Thyroid gland (tissue), 4 donors: ENCODE measurements at regions not wholly inside any gene's neighbourhood (a gene's known extent, or its start where the extent isn't known, plus 50 kb on each side); places are given as distances from the start of the nearest gene placed in this dataset.

Source experiments
- DNase-seq, 2 donors: peaks; one replicate each; pipeline ENCODE4 v3.0.0-alpha.2; 2019
- H3K27ac ChIP-seq, 3 donors: fragments of 200-600 bp; sonication (generic); 1 replicate in 2 of 3; 2 replicates in 1 of 3; pipeline ENCODE4 v1.5.1; 2016 to 2019; ENCODE audit warnings: mild to moderate bottlenecking in 1 of 3, moderate library complexity in 1 of 3
- H3K27me3 ChIP-seq: fragments of 200-600 bp; sonication (generic); one replicate; pipeline ENCODE4 v1.5.1; 2019
- H3K36me3 ChIP-seq, 2 donors: fragments of 200-600 bp; sonication (generic); one replicate each; pipeline ENCODE4 v1.5.1; 2016 to 2019
- H3K4me1 ChIP-seq, 2 donors: fragments of 200-600 bp; sonication (generic); one replicate each; pipeline ENCODE4 v1.5.1; 2017 to 2019
- H3K4me3 ChIP-seq, 3 donors: fragments of 200-600 bp; sonication (generic); replicated peaks in 1 of 3; 1 replicate in 2 of 3; 2 replicates in 1 of 3; pipeline ENCODE4 v1.5.1; 2016; ENCODE audit warnings: mild to moderate bottlenecking in 1 of 3
- H3K9me3 ChIP-seq: fragments of 200-600 bp; sonication (generic); one replicate; pipeline ENCODE4 v1.5.1; 2017
- POLR2A ChIP-seq, 2 donors: fragments of 450-650 bp; IDR thresholded peaks; one replicate each; pipeline ENCODE4 v1.6.1; 2017; ENCODE audit warnings: antibody characterized with exemption in 2 of 2, mild to moderate bottlenecking in 2 of 2, moderate library complexity in 1 of 2
- WGBS, 2 donors: methylation state at CpG; one replicate each; pipeline ENCODE4 v1.1.5; 2017; 5-methylcytosine and 5-hydroxymethylcytosine counted together
- intact Hi-C: fragments of 100-400 bp; cut with DNase I; formaldehyde crosslinking; loops from one replicate; pipeline ENCODE4 v1.15.1; 2023
- TF ChIP-seq, protein P1 (sequence below), 6 experiments: fragments of 200-600 bp in 3 of 6; fragments of 450-650 bp in 3 of 6; sonication (generic) in 3 of 6; IDR thresholded peaks; one replicate each; pipeline ENCODE4 v1.5.1; 2016 to 2019; ENCODE audit warnings: antibody characterized with exemption in 6 of 6, mild to moderate bottlenecking in 2 of 6, inconsistent platforms in 1 of 6, moderate library complexity in 1 of 6

DNA sequence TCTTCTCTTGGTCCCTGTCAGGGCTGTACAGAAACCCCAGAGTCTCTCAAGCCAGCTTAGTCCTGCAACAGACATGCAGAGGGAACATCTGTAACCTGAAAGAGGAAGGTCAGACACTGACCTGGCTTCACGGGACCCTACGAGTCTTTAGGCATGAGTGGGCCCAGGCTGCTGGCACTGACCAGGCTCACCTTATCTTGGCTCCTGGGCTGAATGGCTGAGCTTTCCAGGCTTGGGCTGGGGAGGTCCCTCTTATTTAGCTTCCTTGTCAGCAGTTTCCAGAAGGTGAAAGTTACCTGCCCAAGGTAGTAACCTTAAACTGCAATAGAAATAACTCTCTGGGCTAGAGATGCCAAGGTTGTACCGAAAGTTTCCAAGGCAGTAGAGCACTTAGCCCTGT lies 58.4 kb upstream of the FUT8 start:
- Histone ChIP-seq H3K4me3 (no peak overlapping the region), H3K9me3 (no peaks in the 10 kb centered on the region), H3K4me1 (no peaks in the 10 kb centered on the region), H3K27ac (no peak overlapping the region), H3K36me3 (no peaks in the 10 kb centered on the region), H3K27me3 (no peaks in the 10 kb centered on the region)
- TF ChIP-seq POLR2A (IDR thresholded peaks at IDR 0.05) = no peak
- TF ChIP-seq, protein P1, sequence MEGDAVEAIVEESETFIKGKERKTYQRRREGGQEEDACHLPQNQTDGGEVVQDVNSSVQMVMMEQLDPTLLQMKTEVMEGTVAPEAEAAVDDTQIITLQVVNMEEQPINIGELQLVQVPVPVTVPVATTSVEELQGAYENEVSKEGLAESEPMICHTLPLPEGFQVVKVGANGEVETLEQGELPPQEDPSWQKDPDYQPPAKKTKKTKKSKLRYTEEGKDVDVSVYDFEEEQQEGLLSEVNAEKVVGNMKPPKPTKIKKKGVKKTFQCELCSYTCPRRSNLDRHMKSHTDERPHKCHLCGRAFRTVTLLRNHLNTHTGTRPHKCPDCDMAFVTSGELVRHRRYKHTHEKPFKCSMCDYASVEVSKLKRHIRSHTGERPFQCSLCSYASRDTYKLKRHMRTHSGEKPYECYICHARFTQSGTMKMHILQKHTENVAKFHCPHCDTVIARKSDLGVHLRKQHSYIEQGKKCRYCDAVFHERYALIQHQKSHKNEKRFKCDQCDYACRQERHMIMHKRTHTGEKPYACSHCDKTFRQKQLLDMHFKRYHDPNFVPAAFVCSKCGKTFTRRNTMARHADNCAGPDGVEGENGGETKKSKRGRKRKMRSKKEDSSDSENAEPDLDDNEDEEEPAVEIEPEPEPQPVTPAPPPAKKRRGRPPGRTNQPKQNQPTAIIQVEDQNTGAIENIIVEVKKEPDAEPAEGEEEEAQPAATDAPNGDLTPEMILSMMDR (IDR thresholded peaks at IDR 0.05) = no peak
- no peak for DNase-seq
- intact Hi-C loops = no loop called here
- WGBS, 2 donors = 91 to 100% methylated on average over 3 of the region's 3 CpGs

DNA sequence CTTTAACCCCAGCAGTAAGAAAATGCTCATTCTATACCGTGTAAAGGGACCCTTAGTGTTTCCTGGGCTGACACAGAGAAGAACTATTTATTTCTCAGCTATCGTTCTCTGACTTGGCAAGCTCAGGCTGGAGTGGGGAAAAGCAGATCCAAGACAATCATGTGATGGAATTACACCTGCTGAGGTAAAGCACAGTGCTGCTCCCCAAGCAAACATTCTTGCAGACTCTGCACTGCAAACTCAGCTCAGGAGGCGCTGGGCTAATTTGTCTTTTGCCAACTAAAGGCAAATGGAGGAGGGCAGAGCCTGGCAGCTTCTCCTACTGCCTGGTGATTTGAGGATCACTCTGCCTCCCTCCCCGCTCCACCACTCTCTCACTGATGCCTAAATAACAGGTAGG lies 57.8 kb upstream of the FUT8 start:
- TF ChIP-seq, protein P1 (IDR thresholded peaks at IDR 0.05) = no peak
- no peak for TF ChIP-seq POLR2A (IDR thresholded peaks at IDR 0.05)
- no peaks in the 10 kb centered on the region for H3K9me3 ChIP-seq
- no peak overlapping the region for H3K27ac ChIP-seq
- H3K27me3 ChIP-seq = no peaks in the 10 kb centered on the region
- 36 to 58% methylated on average over 4 of the region's 4 CpGs for WGBS, 2 donors
- intact Hi-C loops = no loop called here
- no peak overlapping the region for H3K4me3 ChIP-seq
- no peaks in the 10 kb centered on the region for H3K4me1 ChIP-seq
- H3K36me3 ChIP-seq = no peaks in the 10 kb centered on the region
- DNase-seq = peak; percentile 32 to 35

DNA sequence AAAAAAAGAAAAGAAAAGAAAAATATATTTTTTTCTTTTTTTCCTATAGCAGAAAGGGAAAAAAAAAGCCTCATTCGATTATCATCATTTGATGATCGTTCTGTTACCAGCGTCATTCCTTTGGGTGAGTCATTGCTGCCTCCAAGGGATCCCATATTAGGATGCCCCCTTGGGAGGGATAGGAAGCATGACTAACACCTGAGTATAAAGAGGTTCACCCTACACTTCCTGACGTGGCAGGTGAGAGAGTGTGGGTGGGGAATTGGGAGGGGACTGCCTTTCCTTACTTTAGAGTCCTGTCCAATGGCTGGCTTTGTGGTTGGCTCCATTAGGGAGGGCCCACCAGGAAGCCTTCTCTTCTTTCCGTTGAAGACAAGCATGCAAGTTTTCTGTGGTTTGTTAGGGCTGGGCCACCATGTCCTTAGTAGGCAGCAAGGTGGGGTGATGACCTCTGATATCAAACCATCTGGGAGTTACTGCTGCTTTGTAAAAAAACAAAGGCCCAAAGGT lies 56.1 kb upstream of the FUT8 start:
- intact Hi-C loops = no loop called here
- WGBS, 2 donors = 80 to 84% methylated on average over 5 of the region's 5 CpGs

DNA sequence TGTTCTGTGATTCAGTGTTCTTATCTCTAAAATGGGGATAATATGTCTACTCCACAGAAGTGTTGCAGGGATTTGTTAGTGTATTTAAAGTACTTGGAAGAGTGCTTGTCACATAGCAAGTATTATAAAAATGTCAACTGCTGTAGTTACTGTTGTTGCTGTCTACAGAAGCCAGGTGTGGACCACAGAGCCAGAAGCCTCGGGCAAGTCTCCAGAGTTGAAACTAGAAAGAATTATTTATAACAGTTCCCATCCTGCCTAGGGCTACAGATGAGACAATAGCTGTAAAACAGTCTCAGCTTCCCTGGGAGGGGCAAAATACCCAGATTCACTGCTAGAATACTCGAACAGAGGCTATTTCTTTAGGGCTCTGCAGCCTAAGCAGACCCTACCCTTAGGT lies 55.4 kb upstream of the FUT8 start:
- DNase-seq = no peak
- Histone ChIP-seq H3K36me3 (no peaks in the 10 kb centered on the region), H3K27me3 (no peaks in the 10 kb centered on the region), H3K9me3 (no peaks in the 10 kb centered on the region), H3K4me3 (no peak overlapping the region), H3K4me1 (peaks cover 1 to 6% of the 10 kb centered on the region in 2 donors), H3K27ac (no peak overlapping the region)
- 84 to 85% methylated on average over 2 of the region's 2 CpGs for WGBS, 2 donors
- intact Hi-C loops = no loop called here
- TF ChIP-seq, protein P1 (IDR thresholded peaks at IDR 0.05) = no peak
- TF ChIP-seq POLR2A (IDR thresholded peaks at IDR 0.05) = no peak

More for the DNA sequence above, 56.1 kb upstream of the FUT8 start:
- Histone ChIP-seq H3K27me3 (no peaks in the 10 kb centered on the region), H3K4me3 (no peak overlapping the region), H3K4me1 (peaks cover 0 to 1% of the 10 kb centered on the region in 2 donors), H3K36me3 (no peaks in the 10 kb centered on the region), H3K9me3 (no peaks in the 10 kb centered on the region), H3K27ac (no peak overlapping the region)
- DNase-seq = no peak
- TF ChIP-seq POLR2A (IDR thresholded peaks at IDR 0.05) = no peak
- TF ChIP-seq, protein P1 (IDR thresholded peaks at IDR 0.05) = no peak

DNA sequence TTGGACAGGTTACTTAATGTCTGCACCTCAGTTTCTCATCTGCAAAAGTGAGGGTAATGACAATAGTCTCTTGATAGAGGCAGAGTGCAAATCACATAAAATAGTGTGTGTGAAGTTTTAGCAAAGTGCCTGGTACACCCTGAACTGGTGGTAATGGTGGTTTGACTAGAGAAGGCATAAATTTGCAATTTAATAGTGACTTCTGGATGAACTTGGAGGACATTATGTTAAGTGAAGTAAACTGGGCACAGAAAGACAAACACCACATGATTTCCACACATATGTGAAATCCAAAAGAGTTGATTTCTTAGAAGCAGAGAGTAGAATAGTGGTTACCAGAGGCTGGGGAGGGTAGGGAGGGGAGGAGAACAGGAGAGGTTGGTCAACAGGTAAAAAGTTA lies 54.8 kb upstream of the FUT8 start:
- H3K27ac ChIP-seq = no peak overlapping the region

More for the DNA sequence above, 54.8 kb upstream of the FUT8 start:
- Histone ChIP-seq H3K4me1 (peaks cover 4 to 10% of the 10 kb centered on the region in 2 donors), H3K36me3 (no peaks in the 10 kb centered on the region), H3K9me3 (no peaks in the 10 kb centered on the region), H3K27me3 (no peaks in the 10 kb centered on the region), H3K4me3 (no peak overlapping the region)
- DNase-seq = no peak
- intact Hi-C loops = no loop called here
- TF ChIP-seq POLR2A (IDR thresholded peaks at IDR 0.05) = no peak
- TF ChIP-seq, protein P1 (IDR thresholded peaks at IDR 0.05) = no peak
